HG03108 (cell line): ENCODE measurements at regions not wholly inside any gene's neighbourhood (a gene's known extent, or its start where the extent isn't known, plus 50 kb on each side); places are given as distances from the start of the nearest gene placed in this dataset.

ENCODE experiments used
- ATAC-seq: cut with Tn5 transposase; IDR thresholded peaks from one replicate; pipeline ENCODE4 v1.9.1; 2021; ENCODE audit warnings: moderate library complexity; ENCODE audit not compliant: unreplicated experiment

DNA sequence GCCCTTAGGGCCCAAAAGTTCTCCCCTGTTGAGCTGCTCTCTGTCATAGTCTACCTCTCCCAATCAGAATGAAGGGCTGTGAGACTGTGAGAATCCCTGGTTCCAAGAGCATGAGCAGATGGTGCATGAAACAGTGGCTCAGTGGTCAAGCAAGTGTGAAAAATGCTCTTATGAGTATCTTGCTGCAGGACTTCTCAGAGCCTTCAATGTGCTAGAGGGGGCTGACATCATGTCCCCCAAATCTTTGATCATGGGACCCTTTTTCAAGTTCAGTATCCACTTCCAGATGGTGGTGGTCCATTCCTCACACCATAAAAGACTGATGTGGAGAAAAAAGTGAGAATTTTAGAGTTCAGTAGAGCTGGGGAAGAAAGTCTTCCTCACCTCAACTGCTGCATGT lies 265.3 kb upstream of the HABP2 start:
- no peak for ATAC-seq

DNA sequence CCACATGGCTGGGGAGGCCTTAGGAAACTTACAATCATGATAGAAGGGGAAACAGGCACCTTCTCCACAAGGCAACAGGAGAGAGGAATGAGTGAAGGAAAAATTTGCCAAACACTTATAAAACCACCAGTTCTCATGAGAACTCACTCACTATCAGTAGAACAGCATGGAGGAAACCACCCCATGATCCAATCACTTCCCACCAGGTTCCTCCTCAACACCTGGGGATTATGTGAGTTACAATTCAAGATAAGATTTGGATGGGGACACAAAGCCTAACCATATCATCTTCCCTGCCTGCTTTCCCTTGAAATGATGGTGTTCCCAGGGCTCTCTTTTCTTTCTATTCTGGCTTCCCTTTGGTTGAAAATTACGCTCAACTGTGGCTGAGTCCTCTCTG lies 262.7 kb upstream of the HABP2 start:
- no peak for ATAC-seq

DNA sequence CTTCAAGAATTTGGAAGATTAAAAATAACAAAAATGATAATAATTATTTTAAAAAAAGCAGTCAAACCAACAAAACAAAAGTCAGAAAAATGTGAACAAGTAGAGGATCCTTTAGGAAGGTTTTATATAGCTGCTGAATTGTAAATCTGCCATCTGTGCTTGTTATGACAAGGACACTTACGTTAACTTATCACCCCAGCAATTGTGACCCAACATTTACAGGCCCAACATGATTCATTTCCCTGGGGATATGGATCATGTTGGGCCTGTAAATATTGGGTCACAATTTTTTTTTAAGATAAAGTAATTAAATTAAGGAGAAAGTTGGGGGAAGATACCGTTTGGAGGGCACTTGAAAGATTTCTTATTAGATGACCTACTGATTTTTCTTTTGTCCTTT lies 261.4 kb upstream of the HABP2 start:
- no peak for ATAC-seq

DNA sequence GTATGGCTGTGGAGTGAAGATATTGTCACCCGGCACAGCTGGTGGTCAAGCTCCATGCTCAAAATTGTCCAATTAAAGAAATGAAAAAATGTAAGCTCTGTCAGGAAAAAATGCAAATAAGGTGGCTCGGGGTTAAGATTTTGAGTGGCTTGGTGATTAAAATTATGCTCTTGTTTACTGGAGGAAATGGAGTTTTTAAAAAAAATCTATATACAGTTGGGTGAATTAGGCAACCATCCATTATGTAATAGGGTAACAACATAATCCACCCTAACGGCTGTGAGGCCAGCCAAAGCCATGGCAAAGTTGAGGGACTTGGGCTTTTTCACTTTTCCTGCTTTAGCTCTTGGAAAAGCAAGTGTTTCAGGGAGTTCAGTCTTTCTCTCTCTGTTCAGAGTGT lies 260.8 kb upstream of the HABP2 start:
- ATAC-seq: no peak

DNA sequence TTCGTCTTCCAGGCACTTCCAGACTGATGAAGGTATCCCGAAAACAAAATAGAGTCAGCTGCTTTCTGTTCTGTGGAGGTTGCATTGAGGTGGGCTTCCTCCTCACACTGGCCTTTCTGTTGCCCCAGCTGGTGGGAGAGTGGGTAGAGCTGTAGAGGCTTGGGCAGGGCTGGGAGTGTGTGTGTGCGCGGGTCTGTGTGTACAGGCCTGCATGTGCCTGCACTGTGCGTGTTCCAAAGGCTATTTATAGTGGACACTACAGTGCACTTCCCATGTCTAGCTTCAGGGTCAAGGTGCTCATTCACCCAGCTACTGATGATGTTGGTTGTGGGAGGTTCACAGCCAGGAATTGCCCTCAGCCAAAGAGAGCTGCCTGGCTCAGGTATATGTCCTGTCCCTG lies 260.1 kb upstream of the HABP2 start:
- no peak for ATAC-seq

DNA sequence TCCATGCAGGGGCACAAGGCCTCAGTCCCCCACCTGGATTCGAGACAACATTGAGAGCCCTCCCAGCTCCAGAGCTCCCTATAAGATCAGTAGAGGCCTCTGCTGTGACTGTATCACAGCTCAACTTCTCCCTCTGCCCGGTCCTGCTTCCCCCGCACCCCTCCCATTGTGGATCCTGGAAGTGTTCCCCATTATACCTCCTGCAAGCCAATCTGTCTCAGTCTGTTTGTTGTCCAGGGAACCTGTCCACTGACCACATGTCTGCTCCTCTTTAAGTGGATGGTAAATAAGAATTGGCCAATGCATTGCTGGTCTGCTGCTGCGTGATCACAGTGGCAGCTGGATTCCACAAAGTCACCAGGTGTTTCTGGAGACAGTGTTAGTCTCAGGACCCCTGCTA lies 259.7 kb upstream of the HABP2 start:
- no peak for ATAC-seq

DNA sequence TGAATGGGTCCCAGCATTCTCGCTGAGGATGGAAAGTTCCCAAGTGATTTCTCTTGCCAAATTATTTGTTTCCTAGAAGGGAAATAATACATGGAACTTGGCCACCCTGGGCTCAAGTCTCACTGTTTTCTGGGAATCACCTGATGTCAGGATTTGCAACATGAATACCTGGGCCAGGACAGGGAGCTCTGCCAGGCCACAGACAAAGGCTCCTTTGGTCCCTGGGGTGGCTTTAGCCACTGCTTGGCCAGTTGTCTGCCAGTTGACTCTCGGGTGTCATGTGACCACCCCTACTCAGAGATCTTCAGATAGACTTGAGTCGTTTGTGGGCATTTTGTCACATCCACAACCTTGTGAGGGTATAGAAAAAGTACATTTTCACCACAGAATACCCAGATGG lies 258.0 kb upstream of the HABP2 start:
- no peak for ATAC-seq

DNA sequence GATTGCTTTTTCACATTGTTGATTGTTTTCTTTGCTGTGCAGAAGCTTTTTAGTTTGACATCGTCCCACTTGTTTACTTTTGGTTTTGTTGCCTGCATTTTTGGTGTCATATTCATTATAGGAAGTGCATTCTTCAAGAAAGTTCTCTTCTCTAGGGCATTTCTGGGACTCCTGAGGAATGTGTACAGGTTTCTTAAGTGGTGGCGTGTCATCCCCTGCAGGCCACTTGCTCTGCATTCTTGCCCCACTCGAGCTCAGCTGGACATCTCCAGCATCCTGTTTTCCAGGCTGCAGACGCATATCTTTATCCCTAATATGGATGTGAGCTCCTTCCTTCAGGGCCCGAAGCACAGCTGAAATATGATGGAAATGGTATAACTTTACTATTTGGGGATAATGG lies 255.6 kb upstream of the HABP2 start:
- ATAC-seq: no peak

DNA sequence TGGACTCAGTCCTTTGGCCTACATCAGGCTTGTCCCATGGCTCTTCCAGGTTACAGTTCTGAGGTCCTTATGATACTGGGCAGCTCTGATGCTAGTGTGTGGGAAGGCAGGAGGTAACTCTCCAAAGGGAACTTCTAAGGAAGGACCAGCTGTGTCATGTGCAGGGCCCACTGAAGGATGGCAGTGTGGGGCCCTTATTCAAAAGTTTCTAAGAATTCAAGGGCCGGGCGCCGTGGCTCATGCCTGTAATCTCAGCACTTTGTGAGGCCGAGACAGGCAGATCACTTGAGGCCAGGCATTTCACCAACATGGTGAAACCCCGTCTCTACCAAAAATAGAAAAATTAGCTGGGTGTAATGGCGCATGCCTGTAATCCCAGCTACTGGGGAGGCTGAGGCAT lies 254.2 kb upstream of the HABP2 start:
- ATAC-seq: no peak

DNA sequence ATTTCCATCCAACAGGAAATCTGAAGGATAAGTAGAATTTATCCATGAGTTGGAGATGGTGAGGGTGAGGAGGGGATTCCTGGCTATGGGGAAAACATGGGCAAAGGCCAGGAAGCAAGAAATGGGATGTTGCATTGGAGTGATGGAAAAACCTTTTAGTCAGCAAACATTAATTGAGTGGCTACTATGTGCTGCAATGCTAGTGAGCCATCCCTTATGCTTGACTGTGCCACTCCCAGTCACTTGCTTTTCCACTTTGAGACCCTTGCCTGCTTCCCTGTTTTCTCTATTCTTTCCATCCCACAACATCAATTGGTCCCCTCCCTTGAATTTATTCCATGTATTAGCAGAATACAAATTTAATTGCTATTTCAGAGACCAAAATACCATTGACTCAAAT lies 252.7 kb upstream of the HABP2 start:
- no peak for ATAC-seq

DNA sequence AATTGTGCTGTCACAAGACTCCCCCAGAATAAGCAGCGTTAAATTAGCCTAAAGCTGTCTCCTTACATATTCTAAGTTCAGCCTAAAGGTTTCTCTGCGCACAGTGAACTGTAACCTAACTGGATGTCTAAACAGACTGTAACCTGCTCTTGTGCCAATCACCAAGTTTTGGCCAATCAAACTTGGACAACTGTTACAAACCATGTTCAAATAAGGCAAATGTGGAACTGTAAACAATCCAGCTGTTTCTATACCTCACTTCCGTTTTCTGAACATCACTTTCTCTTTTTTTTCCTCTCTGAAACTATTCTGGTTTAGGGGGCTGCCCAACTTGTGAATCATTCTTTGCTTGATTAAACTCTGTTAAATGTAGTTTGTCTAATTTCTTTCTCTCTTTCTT lies 252.2 kb upstream of the HABP2 start:
- ATAC-seq: no peak

DNA sequence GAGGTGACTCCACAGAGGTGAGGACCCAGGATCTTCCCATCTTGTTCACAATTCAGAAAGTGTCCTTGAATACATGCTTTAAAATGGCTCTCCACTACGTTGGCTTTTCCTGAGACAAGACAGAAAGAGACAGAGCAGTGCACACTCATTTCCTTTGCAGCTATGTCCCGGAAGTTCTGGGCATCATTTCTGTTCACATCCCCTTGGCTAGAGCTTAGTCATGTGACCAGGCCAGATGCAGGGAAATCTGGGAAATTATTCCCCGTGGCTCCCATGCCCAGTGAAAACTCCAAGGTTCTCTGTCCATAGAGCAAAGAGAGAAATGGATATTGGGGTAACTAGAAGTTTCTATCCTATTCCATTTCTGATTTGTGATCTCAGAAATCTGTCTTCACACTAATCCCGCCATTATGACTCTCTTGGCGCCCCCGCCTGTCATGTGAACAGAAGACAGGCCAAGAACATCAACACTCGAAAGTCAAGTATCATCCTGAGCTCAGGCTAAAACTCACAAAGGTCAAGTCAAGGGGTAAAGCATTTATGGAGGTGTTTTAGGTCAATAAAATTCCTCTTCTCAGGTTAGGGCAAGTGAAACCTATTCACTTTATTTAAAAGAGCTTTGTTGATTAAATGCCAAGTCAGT lies 251.4 kb upstream of the HABP2 start:
- ATAC-seq: no peak

DNA sequence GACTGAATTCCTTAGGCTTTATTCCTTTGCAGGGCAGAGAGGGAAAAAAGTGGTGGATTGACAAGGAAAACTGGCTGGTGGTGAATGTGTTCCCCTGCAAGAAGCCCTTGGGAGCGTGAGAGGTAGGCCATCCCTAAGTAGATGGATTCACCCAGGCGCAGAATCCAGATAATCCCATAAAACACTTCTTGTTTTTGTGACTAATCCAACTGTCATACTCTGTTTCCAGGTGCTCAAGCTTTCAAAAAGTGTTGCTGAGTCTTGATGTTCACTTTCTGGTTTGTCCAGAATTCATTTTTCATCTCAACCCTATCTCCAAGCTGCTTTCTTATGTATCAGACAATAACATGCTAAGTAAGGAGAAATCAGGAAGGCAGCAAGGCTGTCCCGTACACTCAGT lies 250.8 kb upstream of the HABP2 start:
- ATAC-seq: no peak

DNA sequence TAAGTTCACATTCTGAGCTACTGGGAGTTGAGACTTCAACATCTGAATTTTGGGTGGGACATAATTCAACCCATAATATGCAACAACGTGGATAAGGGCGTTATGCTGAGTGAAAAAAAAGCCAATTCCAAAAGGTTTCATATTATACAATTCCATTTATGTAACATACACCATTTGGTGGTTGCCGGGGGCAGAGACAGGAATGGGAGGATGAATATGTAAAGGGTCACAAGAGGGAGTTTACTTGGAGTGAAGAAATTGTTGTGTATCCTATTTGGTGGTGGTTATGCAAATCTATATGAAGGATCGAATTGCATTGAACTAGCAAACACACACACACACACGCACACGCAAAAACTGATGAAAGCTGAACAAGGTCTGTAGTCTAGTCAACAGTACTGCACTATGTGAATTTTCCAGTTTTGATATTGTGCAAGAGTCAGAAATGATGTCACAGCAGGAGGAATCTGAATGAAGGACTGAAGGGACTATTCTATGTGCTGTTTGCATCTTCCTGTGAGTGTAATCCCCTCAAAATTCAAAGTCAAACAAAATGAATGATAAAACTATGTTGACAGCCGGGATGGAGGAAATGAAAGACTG lies 249.2 kb upstream of the HABP2 start:
- no peak for ATAC-seq

DNA sequence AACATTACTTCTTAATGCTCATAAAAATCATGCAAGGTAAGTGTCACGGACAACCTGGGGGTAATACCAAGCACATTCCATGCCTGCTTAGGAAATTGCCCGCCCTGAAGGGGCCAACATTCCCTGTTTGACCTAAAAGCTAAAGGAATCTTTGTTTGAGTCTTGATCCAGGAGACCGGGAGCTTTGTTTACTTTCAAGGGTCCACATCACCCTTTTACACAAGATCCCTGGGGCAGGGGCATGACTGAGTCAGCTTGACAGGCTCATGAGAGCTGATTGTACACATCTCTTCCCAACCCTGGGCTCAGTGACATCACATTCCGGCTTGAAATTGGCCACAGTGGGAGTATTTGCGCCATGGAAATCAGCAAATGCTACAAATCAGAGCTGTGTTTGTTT lies 248.1 kb upstream of the HABP2 start:
- ATAC-seq: no peak

DNA sequence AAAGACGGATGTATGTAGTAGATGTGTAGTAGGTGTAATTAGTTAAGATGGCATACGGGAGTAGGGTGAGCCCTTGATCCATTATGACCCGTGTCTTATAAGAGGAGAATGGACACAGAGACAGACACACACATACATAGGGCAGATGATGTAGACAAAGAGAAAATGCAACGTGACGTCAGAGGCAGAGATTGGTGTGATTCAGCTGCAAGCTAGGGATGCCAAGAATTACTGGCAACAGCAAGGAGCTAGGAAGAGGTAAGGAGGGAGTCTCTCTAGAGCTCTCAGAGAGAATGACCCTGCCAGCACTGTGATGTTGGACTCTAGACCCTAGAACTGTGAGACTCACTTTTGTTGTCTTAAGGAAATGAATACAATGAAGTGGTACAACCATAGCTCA lies 247.0 kb upstream of the HABP2 start:
- ATAC-seq: no peak

DNA sequence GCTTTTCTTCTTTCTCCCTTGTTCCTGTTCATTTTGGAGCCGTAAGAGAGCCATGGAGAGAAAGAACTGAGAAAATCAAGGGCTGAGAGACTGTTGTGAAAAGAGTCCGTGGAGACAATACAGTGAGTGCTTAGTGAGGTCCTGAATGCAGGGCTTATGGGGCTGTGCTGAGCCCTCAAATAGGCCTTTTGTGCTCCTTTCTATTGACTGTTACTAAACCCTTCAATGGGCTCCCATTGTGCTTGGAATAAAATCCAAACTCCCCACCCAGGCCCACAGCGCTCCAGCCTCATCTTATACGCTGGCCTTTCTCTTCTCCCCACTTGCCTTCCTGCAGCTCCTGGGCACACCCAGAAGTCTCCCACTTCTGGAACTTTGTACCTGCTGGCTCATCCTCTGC lies 243.1 kb upstream of the HABP2 start:
- ATAC-seq: no peak

DNA sequence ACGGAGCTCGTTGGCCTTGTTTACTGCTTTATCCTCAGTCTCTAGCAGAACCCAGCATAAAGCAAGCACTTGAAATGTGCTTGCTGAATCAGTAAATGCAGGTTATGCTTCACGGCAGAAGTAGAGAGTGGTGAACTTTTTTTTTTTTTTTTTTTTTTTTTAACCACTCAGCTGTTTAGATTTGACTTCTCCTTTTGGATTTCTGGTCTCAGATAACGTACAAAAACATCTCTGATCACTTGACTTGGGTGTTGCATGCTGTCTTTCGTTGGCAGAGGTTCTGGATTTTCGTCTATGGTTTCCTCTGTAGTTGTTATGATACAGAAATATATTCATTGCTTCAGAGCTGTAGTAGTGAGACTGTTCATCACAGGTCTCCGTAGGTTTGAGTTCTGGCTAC lies 242.5 kb upstream of the HABP2 start:
- no peak for ATAC-seq

DNA sequence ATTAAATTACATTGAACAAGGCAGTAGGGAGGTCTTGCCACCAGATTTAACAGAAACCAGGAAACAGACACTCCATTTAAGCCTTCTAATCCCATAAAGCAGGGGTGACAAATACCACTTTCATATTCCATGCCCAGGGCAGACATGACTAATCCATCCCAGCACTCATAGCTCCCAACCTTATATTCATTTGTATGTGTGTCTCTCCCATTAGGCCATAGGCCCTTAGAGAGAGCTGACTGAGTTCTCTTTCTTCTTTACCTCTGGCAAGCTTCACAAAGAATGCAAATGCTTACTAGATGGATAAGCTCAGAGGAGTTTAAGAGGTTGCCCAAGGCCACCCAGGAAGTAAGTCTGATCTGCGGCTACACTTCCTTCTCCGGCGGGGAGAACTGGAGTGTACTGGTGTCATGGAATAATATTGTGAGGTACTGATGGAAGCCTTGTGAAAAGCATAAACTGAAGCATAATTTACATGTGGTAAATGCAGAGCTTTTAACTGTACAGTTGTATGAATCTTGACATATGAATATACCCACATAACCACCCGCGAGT lies 239.7 kb upstream of the HABP2 start:
- no peak for ATAC-seq

DNA sequence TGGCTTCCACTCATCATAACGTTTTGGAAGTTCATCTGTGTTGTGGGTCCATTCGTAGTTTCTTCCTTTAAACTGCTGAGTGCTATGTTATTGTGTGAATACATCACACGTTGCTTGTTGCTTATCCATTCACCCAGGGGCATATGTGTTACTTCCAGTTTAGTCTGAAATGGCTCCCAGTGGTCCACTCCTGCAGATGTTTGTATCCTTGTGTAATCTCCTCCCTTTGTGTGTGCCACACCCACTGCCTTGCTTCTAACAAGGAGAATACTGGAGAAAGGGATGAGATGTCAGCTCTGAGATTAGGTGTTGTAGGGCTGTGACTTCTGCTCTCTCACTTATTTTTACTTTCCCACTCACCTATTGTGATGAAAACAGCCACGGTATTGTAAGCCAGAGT lies 239.1 kb upstream of the HABP2 start:
- no peak for ATAC-seq

DNA sequence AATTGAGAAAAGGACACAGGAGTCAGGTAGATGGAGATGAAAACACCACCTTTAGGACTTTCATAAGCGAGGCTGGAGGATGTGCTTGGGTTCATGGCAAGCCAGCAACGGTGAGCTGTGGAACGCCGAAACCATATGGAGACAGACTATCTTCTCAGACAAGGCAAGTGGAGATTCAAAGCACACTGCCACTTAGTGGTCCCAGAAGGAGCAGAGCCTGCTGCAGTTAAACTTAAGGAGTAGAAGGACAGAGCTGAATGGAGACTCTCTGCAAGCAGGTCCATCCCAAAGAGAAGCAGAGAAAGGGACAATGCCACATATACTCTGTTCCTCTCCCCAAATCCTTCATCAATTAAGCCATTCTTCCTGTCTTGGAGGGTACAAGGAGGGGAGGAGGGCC lies 236.3 kb upstream of the HABP2 start:
- no peak for ATAC-seq

DNA sequence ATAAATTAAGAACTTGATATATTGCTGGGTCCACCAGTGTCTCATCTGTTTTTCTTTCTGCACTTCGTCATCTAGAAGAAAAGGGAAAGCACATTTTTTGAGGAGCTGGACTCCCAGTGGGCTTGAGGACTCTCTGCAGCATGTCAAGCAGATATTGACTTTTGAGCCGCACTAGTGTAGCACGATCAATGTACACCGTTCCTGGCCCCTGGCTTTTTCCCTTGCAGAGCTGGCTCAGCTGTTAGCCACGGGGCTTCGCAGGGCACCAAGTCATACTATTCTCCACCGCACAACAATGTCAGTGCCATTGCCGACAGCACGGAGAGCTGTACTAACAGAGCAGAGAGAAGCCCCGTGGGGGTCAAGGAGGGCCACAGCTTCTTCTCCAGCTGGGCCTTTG lies 235.4 kb upstream of the HABP2 start:
- no peak for ATAC-seq

DNA sequence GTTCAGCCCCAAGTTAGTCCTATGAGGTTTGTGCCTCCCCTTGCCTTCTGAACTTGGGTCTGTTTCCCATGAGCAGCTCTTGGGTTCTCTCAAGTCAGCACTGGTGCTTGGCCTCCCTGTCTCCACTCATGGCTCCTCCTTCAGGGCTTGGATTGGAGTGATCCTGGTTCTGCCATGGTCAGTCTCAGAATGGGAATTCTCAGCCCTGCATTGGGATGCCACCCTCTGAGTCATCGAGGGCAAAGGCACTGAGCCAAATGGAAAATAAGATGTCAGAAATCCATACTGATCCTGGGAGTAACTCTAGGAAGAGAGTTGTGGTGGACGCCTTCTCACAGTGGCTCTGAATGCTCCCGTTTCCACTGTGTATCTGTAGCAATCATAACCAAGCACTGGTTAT lies 233.4 kb upstream of the HABP2 start:
- no peak for ATAC-seq
